Right ventricle myocardium superior (tissue), 1 donor: ENCODE measurements at regions not wholly inside any gene's neighbourhood (a gene's known extent, or its start where the extent isn't known, plus 50 kb on each side); places are given as distances from the start of the nearest gene placed in this dataset.

Experiments used
- ATAC-seq: fragments of 200-7000 bp; cut with Tn5 transposase; one replicate; pipeline ENCODE4 v1.9.1; 2020; ENCODE audit warnings: mild to moderate bottlenecking; ENCODE audit not compliant: poor library complexity
- DNase-seq: peaks from one replicate; pipeline ENCODE4 v3.0.0-alpha.2; 2020
- intact Hi-C: fragments of 100-400 bp; cut with DNase I; formaldehyde crosslinking; loops from one replicate; pipeline ENCODE4 v1.11.2; 2022
- donor health status: DM: no; HTN: yes; CAD: no; lungs with severe emphysema.

DNA sequence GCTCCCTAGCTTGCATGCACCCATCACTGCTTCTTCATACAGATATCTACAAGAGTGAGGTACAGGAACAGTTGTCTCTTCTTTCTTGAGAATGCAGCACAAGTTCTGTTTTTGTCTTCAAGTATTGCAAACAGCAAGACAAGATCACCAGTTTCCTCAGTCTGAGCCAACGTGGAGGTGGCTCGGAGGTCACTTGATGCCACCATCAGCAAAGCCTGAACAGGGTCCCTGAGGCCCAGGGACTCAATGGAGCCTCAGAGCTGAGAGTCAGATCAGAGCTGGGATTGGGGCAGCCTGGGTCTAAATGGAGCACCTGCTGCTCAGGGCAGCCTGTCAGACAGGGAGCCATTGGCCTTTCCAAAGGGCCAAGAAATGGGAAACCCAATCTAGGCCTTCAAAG lies 290.7 kb upstream of the ID2 start:
- intact Hi-C loops: no loop called here

DNA sequence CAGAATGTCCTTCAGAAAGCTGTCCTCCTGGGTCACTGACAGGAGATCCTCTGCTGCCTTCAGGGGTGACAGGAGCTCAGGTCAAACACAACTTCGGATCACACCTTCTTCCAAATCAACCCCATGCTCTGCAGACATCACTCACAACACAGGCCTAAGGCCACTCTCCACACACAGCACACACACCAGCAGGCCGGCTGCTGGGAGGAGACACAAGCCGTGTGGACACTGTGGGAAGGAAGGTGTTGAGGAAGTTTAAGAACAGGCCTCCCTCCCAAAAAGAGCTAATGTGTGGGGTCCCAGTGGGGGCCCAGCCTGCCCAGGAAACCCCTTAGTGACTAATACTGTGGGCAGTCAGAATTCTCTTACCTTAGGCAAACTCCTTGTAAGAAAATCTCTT lies 290.3 kb upstream of the ID2 start:
- intact Hi-C loops: no loop called here
- ATAC-seq: no peak
- DNase-seq: no peak

More for the DNA sequence above, 290.7 kb upstream of the ID2 start:
- DNase-seq: no peak
- ATAC-seq: no peak

DNA sequence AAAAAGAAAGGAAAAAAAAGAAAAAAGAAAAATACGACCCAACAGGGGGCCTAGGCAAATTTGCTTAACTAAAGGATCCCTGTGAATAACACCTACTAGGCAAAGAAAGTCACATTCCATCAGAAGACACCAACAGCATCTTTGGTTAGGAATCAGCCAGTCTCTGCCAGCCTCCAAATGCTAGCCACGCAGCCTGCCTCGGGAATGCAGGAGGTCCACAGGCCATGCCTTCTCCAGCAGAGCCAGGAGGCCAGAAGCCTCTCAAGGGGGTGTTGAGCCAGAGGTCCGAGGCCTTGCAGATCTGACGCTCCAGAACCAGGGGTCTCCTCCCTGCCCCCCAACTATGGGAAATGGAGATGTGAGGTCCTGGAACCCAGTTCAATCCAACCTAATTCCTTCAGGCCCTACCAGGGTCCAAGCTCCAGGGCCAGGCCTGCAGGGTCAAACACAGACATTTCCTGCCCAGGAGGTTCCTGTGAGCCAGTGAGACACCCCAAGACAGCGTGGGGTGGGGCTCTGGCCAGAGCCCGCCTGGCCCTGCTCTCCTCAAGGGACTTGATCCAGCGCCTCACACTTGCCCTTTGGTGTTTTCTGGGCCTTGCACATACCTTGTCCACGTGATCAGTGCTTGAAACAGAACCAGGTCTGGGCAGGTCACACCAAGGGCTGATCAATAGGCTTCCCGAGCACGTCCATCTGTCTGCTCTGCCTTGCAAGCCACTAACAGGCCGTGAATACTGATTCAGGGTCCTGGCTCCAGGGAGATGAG lies 289.6 kb upstream of the ID2 start:
- no peak for ATAC-seq
- no peak for DNase-seq
- intact Hi-C loops: no loop called here

DNA sequence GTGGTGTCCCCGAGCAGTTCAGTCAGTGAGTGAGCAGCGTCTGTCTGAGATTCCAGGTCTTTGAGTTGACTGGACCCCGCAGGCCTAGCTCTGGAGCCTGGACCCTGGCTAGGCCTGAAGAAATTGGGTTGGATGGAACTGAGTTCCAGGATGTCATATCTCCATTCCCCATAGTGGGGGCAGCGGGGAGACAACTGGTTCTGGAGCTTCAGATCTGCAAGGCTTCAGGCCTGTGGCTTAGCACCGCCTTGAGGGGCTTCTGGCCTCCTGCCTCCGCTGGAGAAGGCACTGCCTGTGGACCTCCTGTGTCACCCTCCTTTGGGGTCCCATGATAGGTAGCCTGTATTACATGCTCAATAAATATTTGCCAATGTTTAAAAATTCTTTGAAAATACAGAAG lies 288.4 kb upstream of the ID2 start:
- intact Hi-C loops: no loop called here
- ATAC-seq (no peak), DNase-seq (no peak)

DNA sequence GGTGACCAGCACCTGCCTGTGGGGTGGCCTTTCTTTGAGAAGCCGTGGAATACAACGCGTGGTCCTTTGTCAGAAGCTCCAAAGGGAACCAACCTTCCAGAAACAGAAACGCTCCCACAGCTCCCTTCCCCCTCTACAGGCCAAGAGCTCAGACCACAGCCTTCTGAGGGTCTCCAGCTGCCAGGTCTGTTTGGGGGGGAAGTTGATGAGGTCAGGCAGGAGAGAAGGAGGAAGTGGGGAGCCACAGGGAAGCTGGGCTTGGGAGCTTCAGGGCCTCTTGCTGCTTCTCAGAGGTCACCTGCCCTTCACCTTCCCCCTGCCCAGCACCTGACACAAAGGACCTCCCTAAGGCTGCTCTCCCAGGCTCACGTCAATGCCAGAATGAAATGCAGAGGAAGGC lies 287.7 kb upstream of the ID2 start:
- intact Hi-C loops: no loop called here
- no peak for ATAC-seq
- DNase-seq: no peak

DNA sequence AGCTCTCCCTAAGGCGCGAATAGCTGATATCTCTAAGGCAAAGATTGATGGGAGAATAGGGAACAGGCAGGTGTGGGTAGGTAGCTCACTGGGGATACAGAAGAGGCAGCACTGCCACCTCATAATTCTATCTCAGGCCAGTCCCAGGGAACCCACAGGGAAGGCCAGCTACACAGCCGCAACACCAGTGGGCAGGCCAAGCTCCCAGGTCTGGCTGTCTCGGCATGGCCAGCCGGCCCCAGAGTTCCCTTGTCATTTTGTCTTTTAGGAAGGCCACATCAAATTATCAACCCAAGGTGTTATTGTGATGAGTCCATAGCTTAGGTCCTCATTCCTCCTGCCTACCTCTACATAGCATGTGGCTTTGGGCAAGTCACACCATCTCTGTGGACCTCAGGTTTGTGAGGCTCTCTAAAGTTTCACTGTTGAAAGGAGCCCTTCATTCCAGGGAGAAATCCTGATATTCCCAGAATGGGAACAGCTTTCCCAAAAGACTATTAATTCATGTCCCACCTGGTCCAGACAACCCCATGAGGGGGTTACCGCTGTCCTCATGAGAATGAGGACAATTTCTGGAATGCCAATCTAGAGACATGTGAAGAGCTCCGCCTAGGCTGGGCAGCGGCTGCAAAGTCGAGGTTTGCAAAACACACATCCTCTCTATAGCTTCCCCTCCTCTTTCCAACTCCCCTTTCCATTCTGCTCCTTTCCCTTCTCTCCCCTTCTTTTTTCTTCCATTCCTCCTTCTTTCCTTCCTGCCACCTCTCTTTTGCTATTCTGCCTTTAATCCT lies 287.1 kb upstream of the ID2 start:
- intact Hi-C loops: no loop called here
- no peak for ATAC-seq
- no peak for DNase-seq

DNA sequence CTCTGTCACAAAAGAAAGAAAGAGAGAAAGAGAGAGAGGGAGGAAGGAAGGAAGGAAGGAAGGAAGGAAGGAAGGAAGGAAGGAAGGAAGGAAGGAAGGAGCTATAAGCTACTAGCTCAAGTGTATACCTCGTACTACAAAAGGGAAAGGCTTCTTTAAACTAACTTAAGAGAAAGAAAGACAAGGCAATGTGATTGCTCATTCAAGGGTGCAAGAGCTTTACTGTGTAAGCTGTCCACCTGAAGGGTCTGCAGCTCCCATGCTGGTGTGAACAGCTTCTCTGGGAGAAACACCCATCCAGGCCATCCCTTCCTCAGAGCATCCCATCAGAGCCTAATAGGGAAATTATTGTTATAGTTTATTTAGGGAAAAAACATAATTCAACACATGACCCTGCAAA lies 286.1 kb upstream of the ID2 start:
- no peak for ATAC-seq
- DNase-seq: no peak
- intact Hi-C loops: no loop called here

DNA sequence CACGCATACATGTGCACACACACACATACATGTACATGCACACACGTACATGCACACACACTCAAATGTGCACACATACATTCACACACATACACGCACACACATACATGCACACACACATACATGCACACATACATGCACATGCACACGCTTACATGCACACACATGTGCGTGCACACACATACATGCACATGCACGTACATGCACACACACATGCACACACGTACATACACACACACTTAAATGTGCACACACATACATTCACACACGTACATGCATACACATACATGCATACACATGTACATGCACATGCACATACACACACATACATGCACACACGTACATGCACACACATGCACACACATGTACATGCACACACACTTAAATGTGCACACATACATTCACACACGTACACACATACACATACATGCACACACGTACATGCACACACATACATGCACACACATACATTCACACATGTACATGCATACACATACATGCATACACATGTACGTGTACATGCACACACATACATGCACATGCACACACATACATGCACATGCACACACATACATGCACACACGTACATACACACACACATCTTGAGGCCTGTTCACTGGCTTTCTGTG lies 283.7 kb upstream of the ID2 start:
- ATAC-seq: no peak

DNA sequence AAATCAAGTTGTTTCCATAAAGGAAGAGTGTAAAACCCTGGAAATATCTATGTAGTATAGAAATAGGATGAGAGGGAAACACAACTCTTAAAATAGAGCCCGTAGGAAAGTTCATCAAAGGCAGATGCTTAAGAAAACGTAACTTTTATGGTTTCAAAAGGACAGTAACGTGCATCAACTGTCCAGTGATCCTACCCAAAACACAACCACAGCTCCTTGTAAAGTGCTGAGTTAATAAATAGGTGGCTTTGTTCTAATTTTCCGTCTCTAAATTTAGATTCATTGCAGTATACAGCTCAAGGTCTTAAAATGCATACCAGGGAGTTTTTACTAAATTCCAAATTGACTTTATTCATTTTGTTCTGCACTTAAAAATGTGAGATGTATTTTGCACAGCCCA lies 282.1 kb upstream of the ID2 start:
- DNase-seq (no peak), ATAC-seq (no peak)

More for the DNA sequence above, 283.7 kb upstream of the ID2 start:
- DNase-seq: no peak
- intact Hi-C loops: no loop called here

DNA sequence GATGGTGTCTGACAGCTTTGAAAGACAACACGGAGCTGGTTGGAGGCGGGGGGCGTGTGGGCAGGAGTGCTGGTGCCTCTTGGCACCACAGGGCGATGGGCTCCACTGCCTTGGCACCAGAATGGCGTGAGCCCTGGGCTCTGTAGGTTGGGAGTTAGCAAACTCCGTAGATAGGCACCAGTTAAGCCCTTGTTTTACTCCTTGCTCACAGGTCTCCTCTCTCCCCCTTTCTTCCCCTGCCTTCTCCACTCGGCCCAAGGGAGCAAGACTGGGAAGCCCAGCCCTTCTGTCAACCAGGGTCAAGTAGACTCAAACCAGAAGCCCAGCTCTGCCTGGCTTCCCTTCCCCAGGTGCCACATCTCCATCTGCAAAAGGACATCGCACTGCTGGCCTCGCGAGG lies 281.7 kb upstream of the ID2 start:
- DNase-seq: no peak
- no peak for ATAC-seq
- intact Hi-C loops: no loop called here

More for the DNA sequence above, 282.1 kb upstream of the ID2 start:
- intact Hi-C loops: no loop called here

DNA sequence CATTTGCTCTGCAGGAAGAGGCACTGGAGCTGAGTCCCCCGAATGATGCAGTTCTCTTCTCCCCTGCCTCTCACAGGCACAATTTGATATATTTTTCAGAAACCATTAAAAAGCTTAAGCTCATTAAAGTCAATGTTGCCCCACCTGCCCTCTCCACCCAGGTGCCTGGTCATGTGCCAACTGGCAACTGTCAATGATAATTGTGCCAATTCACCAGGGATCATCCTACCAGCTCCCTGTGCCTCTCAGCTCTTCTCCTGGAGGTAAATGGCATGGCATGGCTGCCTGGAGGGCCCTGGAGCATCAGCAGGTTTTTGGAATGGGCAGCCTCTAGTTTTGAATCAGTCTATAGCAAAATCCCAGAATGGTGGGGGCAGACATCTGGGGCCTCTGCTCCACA lies 279.6 kb upstream of the ID2 start:
- no peak for ATAC-seq
- intact Hi-C loops: no loop called here
- DNase-seq: no peak

DNA sequence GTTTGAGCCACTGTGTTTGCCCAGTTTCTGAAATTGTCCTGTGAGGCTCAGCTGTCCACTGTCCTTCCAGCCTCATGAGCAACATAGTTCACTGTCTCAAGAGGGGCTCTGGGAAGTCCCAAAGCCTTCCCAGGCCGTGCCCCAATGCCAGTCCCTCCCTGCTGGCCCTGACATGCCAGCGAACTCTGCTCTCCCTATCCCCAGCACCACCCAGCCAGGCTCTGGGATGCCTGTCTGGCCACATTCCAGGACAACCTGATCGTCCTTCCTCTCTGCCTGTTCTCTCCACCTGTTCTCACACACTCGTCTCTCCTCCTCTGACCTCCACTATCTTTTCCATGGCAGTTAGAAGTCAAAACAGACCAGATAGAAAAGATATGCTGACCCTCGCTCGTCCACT lies 278.0 kb upstream of the ID2 start:
- ATAC-seq: peak; percentile 51
- intact Hi-C loops: no loop called here

DNA sequence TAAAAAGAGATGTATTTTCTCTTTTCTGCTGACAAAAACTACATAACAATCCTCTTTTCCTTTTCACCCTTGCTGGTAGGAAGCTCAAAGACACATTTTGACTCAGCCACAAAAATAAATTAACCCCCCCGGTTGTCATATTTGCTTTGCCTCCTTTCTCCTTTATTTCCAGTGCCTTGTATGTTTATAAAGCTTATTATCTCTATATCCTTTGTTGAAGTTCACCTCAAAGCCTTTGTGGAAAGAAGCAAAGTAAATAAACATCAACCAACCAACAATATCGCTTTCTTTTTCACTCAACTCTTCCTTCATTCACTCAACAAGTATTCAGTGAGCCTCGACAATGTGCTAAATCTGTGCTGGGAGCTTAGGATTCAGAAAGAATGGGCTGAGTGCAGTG lies 276.5 kb upstream of the ID2 start:
- intact Hi-C loops: no loop called here
- DNase-seq: no peak

More for the DNA sequence above, 278.0 kb upstream of the ID2 start:
- DNase-seq: no peak

DNA sequence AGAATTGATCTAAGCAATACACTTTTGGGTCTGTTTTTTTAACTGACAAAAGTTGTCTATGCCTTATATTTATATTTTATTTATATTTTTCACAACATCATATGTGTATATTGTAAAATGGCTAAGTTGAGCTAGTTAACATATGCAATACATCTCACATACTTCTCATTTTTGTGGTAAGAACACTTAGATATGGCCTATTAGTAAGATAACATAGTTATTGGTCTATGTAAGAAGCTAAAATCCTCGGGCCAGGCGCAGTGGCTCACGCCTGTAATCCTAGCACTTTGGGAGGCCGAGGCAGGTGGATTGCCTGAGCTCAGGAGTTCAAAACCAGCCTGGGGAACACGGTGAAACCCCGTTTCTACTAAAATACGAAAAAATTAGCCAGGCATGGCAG lies 275.6 kb upstream of the ID2 start:
- intact Hi-C loops: no loop called here
- no peak for ATAC-seq
- no peak for DNase-seq

More for the DNA sequence above, 276.5 kb upstream of the ID2 start:
- ATAC-seq: no peak

DNA sequence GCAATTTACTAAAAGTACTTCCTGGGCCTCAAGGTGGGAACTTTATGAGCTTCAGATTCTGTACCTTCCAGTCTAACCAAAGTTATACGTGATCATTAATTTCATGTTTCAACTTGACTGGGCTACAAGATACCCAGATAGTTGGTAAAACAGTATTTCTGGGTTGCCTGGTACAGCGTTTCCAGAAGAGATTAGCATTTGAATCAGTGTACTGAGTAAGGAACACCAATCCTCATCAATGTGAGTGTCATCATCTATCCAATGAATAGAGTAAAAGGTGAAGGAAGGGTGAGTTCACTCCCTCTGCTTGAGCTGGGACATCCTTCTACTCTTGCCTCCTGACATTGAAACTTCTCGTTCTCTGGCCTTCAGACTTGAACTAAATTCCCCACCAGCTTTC lies 274.5 kb upstream of the ID2 start:
- no peak for ATAC-seq
- intact Hi-C loops: no loop called here
- no peak for DNase-seq

DNA sequence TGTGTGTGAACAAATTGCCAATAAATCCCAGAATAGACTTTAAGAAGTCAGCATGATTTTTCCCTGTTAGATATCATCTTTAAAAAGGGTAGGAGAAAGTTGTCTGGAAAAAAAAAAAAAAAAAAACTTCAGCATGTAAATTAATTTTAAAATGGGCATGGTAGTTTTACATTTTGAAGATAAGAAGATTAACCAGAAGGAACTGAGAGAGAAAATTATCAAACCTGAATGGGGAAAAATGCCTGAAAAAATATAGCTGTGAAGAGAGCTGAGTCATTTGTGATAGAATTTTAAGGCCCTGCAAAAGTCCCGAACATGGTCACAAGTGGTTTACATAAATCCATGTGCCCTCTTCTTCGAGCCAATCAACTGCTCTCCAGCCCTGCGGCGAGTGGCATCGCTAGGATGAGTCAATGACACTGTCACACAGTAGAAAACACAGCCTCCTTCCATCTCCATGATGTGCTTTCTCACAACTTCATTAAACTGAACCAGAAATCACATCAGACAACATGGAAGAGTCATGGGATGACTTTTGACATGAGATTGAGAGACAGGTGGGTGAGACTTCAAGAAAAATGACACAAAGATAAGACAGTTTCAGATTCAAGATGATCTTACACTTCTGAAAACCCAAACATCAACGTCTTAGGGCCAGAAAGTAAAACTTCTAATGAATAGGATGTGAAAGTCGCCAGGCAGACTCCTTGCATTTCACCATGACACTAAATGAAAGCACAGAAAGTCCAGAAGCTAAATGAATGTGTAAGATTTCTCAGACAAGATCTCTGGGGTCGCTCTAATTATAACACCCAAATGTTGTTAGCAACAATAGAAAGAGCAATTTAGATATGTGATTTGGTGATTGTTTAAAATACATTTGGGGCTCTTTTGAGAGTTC lies 273.0 kb upstream of the ID2 start:
- ATAC-seq (no peak), DNase-seq (no peak)
- intact Hi-C loops: no loop called here

DNA sequence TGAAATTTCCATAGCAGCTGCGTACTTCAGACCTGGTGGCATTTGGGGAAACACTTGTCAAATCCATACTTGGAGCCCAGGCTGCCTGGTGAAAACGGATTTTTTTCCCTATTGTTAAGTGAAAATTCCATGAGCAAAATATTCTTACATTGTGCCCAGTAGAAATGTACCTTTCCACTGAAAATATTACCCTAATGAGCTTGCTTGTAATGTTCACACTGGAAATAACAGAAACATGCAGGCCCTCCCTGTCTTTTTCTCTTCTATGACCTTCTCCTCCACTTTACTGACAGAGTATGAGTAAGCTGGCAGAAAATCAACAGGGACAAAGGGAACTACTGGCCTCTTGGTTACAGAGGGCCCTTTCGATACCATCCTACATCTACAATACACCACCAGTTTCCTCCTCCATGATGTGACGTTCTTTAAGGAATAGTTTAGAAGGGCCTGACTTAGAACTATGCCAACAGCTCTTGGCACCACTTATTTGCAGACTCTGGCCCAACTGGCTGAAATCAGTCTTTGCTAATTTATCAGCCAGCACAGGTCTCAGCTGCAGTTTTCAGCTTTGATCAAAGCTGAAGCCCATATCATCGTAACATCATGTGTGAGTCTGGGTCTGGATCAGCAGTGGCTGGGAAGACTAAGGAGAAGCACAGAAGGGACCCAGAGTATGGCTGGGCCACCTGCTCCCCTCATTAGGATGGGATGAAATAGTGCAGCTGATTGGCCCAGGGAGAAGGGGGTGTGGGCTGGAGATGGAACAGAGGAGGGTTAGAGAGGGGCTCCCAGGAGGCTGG lies 272.2 kb upstream of the ID2 start:
- intact Hi-C loops: no loop called here
- peak; percentile 44 for ATAC-seq
- DNase-seq: no peak

DNA sequence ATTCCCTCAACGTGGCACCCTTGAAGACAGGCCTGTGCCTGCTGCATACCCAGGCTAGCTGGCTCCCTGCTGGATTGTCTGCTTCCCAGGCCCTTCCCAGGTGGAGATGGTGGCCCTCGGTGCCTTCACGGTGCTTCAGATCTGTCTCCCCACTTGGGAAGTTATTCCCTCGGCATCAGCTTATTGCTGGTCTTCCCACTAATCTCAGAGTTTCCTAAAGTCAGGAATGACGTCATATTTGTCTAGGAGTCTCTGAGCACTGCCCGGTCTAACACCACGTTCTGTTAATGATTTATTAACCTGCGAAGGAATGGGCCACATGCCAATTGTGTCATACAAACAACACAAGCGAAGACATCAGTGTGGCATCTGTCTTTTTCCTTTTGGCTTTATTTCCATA lies 269.8 kb upstream of the ID2 start:
- ATAC-seq: peak; percentile 8
- intact Hi-C loops: no loop called here
- no peak for DNase-seq
